Stimulated activated naive CD8-positive, alpha-beta T cell treated with anti-CD3 and anti-CD28 coated beads, Interleukin-15, amount 100 ng/mL, for 72 hours (primary cell): ENCODE measurements at regions not wholly inside any gene's neighbourhood (a gene's known extent, or its start where the extent isn't known, plus 50 kb on each side); places are given as distances from the start of the nearest gene placed in this dataset.

Source experiments
- ATAC-seq: fragments of 150-1000 bp; cut with Tn5 transposase; 2 replicates; pipeline ENCODE4 v1.10.0; 2021; ENCODE audit warnings: mild to moderate bottlenecking, moderate library complexity
- DNase-seq, 2 donors: peaks; one replicate each; pipeline ENCODE4 v3.0.0; 2021 to 2022
- H3K27ac Mint-ChIP-seq, 2 donors: one replicate each; pipeline ENCODE4 v1.8.0; 2022; ENCODE audit warnings: mild to moderate bottlenecking in 2 of 2, mixed read lengths in 2 of 2, moderate library complexity in 2 of 2
- H3K27me3 Mint-ChIP-seq: one replicate; pipeline ENCODE4 v1.8.0; 2022; ENCODE audit warnings: mixed read lengths
- H3K4me1 Mint-ChIP-seq: one replicate; pipeline ENCODE4 v1.8.0; 2022; ENCODE audit warnings: mild to moderate bottlenecking, mixed read lengths
- H3K4me3 Mint-ChIP-seq, 2 donors: one replicate each; pipeline ENCODE4 v1.8.0; 2022; ENCODE audit warnings: mild to moderate bottlenecking in 2 of 2, mixed read lengths in 2 of 2, moderate library complexity in 1 of 2
- H3K9me3 Mint-ChIP-seq, 2 donors: one replicate each; pipeline ENCODE4 v1.8.0; 2022; ENCODE audit warnings: mixed read lengths in 2 of 2

GRCh38 chr3:82363131-82363530, 601.7 kb upstream of the GBE1 start:
- no peaks in the 10 kb centered on the region for H3K27me3 Mint-ChIP-seq
- DNase-seq (no peak), ATAC-seq (no peak)
- H3K27ac Mint-ChIP-seq = no peak overlapping the region
- no peaks in the 10 kb centered on the region for H3K4me1 Mint-ChIP-seq
- H3K4me3 Mint-ChIP-seq = no peak overlapping the region
- peaks cover 0 to 3% of the 10 kb centered on the region in 2 donors for H3K9me3 Mint-ChIP-seq

- no peak overlapping the region for H3K4me3 Mint-ChIP-seq
- DNase-seq (no peak), ATAC-seq (no peak)
- peaks cover 10 to 14% of the 10 kb centered on the region in 2 donors for H3K9me3 Mint-ChIP-seq
- H3K4me1 Mint-ChIP-seq = no peaks in the 10 kb centered on the region
- H3K27me3 Mint-ChIP-seq = no peaks in the 10 kb centered on the region
- no peak overlapping the region for H3K27ac Mint-ChIP-seq
These were observed 593.8 kb upstream of the GBE1 start for GRCh38 chr3:82355228-82355627.

- no peak overlapping the region for H3K4me3 Mint-ChIP-seq
- DNase-seq = no peak
- no peaks in the 10 kb centered on the region for H3K27me3 Mint-ChIP-seq
- H3K9me3 Mint-ChIP-seq = peaks cover 10 to 14% of the 10 kb centered on the region in 2 donors
- no peak for ATAC-seq
- H3K27ac Mint-ChIP-seq = no peak overlapping the region
- H3K4me1 Mint-ChIP-seq = no peaks in the 10 kb centered on the region
These were observed 592.8 kb upstream of the GBE1 start for GRCh38 chr3:82354228-82354627.

GRCh38 chr3:82353306-82354171, 592.1 kb upstream of the GBE1 start:
- Mint-ChIP-seq H3K4me3 (no peak overlapping the region), H3K4me1 (no peaks in the 10 kb centered on the region), H3K27ac (no peak overlapping the region), H3K27me3 (no peaks in the 10 kb centered on the region), H3K9me3 (peaks cover 10 to 14% of the 10 kb centered on the region in 2 donors)
- DNase-seq = no peak
- ATAC-seq = no peak

- Mint-ChIP-seq H3K27me3 (no peaks in the 10 kb centered on the region), H3K4me3 (no peak overlapping the region), H3K9me3 (peaks cover 9 to 14% of the 10 kb centered on the region in 2 donors), H3K27ac (no peak overlapping the region), H3K4me1 (no peaks in the 10 kb centered on the region)
- no peak for DNase-seq
- ATAC-seq = no peak
These were observed 586.1 kb upstream of the GBE1 start for GRCh38 chr3:82347585-82347984.

- ATAC-seq = no peak
- H3K27me3 Mint-ChIP-seq = no peaks in the 10 kb centered on the region
- H3K4me1 Mint-ChIP-seq = no peaks in the 10 kb centered on the region
- no peak overlapping the region for H3K4me3 Mint-ChIP-seq
- peaks cover 0 to 5% of the 10 kb centered on the region in 2 donors for H3K9me3 Mint-ChIP-seq
- H3K27ac Mint-ChIP-seq = no peak overlapping the region
- no peak for DNase-seq
These were observed 581.1 kb upstream of the GBE1 start for GRCh38 chr3:82342521-82342920.

- no peak overlapping the region for H3K4me3 Mint-ChIP-seq
- no peaks in the 10 kb centered on the region for H3K4me1 Mint-ChIP-seq
- no peak for DNase-seq
- H3K27me3 Mint-ChIP-seq = no peaks in the 10 kb centered on the region
- H3K9me3 Mint-ChIP-seq = peaks cover 7% of the 10 kb centered on the region in 2 donors
- ATAC-seq = no peak
- H3K27ac Mint-ChIP-seq = no peak overlapping the region
These were observed 567.9 kb upstream of the GBE1 start for GRCh38 chr3:82329300-82329699.

GRCh38 chr3:82311901-82312300, 550.5 kb upstream of the GBE1 start:
- no peak overlapping the region for H3K4me3 Mint-ChIP-seq

GRCh38 chr3:82308755-82309154, 547.3 kb upstream of the GBE1 start:
- Mint-ChIP-seq H3K4me3 (no peak overlapping the region), H3K4me1 (no peaks in the 10 kb centered on the region), H3K27me3 (no peaks in the 10 kb centered on the region), H3K9me3 (peaks cover 12 to 14% of the 10 kb centered on the region in 2 donors), H3K27ac (no peak overlapping the region)
- DNase-seq = no peak
- no peak for ATAC-seq

More at GRCh38 chr3:82311901-82312300, 550.5 kb upstream of the GBE1 start:
- no peak for ATAC-seq
- Mint-ChIP-seq H3K27me3 (no peaks in the 10 kb centered on the region), H3K27ac (no peak overlapping the region), H3K4me1 (no peaks in the 10 kb centered on the region), H3K9me3 (peaks cover 10% of the 10 kb centered on the region in 2 donors)
- DNase-seq = no peak

GRCh38 chr3:82306189-82306588, 544.7 kb upstream of the GBE1 start:
- no peaks in the 10 kb centered on the region for H3K4me1 Mint-ChIP-seq
- peaks cover 6 to 14% of the 10 kb centered on the region in 2 donors for H3K9me3 Mint-ChIP-seq
- no peak for ATAC-seq
- H3K4me3 Mint-ChIP-seq = no peak overlapping the region
- H3K27me3 Mint-ChIP-seq = no peaks in the 10 kb centered on the region
- H3K27ac Mint-ChIP-seq = no peak overlapping the region
- DNase-seq = no peak

GRCh38 chr3:82294609-82295008, 533.2 kb upstream of the GBE1 start:
- Mint-ChIP-seq H3K27ac (no peak overlapping the region), H3K27me3 (no peaks in the 10 kb centered on the region), H3K4me3 (no peak overlapping the region), H3K4me1 (no peaks in the 10 kb centered on the region), H3K9me3 (peaks cover 0 to 9% of the 10 kb centered on the region in 2 donors)
- ATAC-seq (no peak), DNase-seq (no peak)

GRCh38 chr3:82293867-82294266, 532.4 kb upstream of the GBE1 start:
- Mint-ChIP-seq H3K27me3 (no peaks in the 10 kb centered on the region), H3K27ac (no peak overlapping the region), H3K4me3 (no peak overlapping the region), H3K9me3 (peaks cover 7 to 17% of the 10 kb centered on the region in 2 donors), H3K4me1 (no peaks in the 10 kb centered on the region)
- ATAC-seq (no peak), DNase-seq (no peak)

GRCh38 chr3:82293435-82293834, 532.0 kb upstream of the GBE1 start:
- Mint-ChIP-seq H3K27me3 (no peaks in the 10 kb centered on the region), H3K27ac (no peak overlapping the region), H3K4me1 (no peaks in the 10 kb centered on the region), H3K9me3 (peaks cover 8 to 21% of the 10 kb centered on the region in 2 donors), H3K4me3 (no peak overlapping the region)
- no peak for DNase-seq
- no peak for ATAC-seq

- ATAC-seq (no peak), DNase-seq (no peak)
- Mint-ChIP-seq H3K9me3 (peaks cover 15 to 26% of the 10 kb centered on the region in 2 donors), H3K4me1 (no peaks in the 10 kb centered on the region), H3K4me3 (no peak overlapping the region), H3K27me3 (no peaks in the 10 kb centered on the region), H3K27ac (no peak overlapping the region)
These were observed 526.1 kb upstream of the GBE1 start for GRCh38 chr3:82287562-82287961.

GRCh38 chr3:82281205-82281604, 519.8 kb upstream of the GBE1 start:
- no peak for ATAC-seq
- no peaks in the 10 kb centered on the region for H3K9me3 Mint-ChIP-seq
- H3K4me3 Mint-ChIP-seq = no peak overlapping the region
- H3K4me1 Mint-ChIP-seq = no peaks in the 10 kb centered on the region
- no peaks in the 10 kb centered on the region for H3K27me3 Mint-ChIP-seq
- DNase-seq = no peak
- H3K27ac Mint-ChIP-seq = no peak overlapping the region

- ATAC-seq (no peak), DNase-seq (no peak)
- no peak overlapping the region for H3K4me3 Mint-ChIP-seq
- H3K4me1 Mint-ChIP-seq = no peaks in the 10 kb centered on the region
- no peak overlapping the region for H3K27ac Mint-ChIP-seq
- H3K9me3 Mint-ChIP-seq = peaks cover 8 to 10% of the 10 kb centered on the region in 2 donors
- no peaks in the 10 kb centered on the region for H3K27me3 Mint-ChIP-seq
These were observed 515.5 kb upstream of the GBE1 start for GRCh38 chr3:82276992-82277391.

- H3K4me3 Mint-ChIP-seq = no peak overlapping the region
- H3K27ac Mint-ChIP-seq = no peak overlapping the region
- H3K9me3 Mint-ChIP-seq = peaks cover 17 to 28% of the 10 kb centered on the region in 2 donors
- no peaks in the 10 kb centered on the region for H3K27me3 Mint-ChIP-seq
- H3K4me1 Mint-ChIP-seq = no peaks in the 10 kb centered on the region
- DNase-seq = no peak
- ATAC-seq = no peak
These were observed 513.5 kb upstream of the GBE1 start for GRCh38 chr3:82274897-82275296.
